ENCODE measurements at regions not wholly inside any gene's neighbourhood (a gene's known extent, or its start where the extent isn't known, plus 50 kb on each side); places are given as distances from the start of the nearest gene placed in this dataset.
"Not testable (repeated sequence)": the region's sequence is repeated elsewhere in the genome, so short reads cannot be mapped to it uniquely, and the experiment has no call there.

DNA sequence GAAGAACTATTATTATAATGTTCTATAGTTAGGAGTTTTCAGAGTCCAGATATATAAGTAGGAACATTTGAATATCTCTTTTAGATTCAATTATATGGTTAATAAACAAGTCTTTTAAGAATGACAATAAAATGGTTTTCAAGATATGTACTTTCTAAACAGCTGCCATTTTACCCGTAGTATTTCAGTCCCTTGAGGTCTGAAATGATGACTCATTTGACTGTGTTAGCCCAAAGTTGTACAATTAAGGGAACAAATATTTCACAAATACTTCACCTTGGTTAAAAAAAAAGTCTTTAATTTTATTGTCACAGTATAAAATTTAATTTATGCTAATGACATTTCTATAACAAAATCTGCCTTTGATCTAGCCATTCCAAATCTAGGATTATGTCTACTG is 91.6 kb upstream of the TANK start:
- no peak for DNase-seq (ENCODE audit: low read depth, low spot score)
- ChIA-PET CTCF (no interaction called here), POLR2A (no interaction called here)
- Histone ChIP-seq H3K27ac (ENCODE audit: low read length) (no peak overlapping the region), H3K36me3 (ENCODE audit: control insufficient read depth, insufficient read depth, low read length) (no peaks in the 10 kb centered on the region), H3K4me3 (ENCODE audit: low read depth in 2 of 2, low read length in 2 of 2) (no peak overlapping the region), H3K27me3 (ENCODE audit: control insufficient read depth, insufficient read depth, low read length) (peaks cover 5% of the 10 kb centered on the region; the same call in 1 of the 2 replicates), H3K9me3 (ENCODE audit: control insufficient read depth, insufficient read depth, low read depth, low read length) (no peaks in the 10 kb centered on the region), H3K4me1 (ENCODE audit: control insufficient read depth, insufficient read depth, low read length) (peaks cover 3% of the 10 kb centered on the region; the same call in 1 of the 2 replicates)
- intact Hi-C loops (cut with micrococcal nuclease; ENCODE audit: unreplicated experiment), result no loop called here
- TF ChIP-seq TCF7L2 (IDR thresholded peaks at IDR 0.05; ENCODE audit: low read depth, low read length) (no peak), SIN3A (IDR thresholded peaks at IDR 0.05; ENCODE audit: borderline replicate concordance, insufficient read depth, low read depth, low read length) (no peak), POLR2AphosphoS5 (IDR thresholded peaks at IDR 0.05; ENCODE audit: low read depth, low read length) (no peak)
- TF ChIP-seq, protein P1, sequence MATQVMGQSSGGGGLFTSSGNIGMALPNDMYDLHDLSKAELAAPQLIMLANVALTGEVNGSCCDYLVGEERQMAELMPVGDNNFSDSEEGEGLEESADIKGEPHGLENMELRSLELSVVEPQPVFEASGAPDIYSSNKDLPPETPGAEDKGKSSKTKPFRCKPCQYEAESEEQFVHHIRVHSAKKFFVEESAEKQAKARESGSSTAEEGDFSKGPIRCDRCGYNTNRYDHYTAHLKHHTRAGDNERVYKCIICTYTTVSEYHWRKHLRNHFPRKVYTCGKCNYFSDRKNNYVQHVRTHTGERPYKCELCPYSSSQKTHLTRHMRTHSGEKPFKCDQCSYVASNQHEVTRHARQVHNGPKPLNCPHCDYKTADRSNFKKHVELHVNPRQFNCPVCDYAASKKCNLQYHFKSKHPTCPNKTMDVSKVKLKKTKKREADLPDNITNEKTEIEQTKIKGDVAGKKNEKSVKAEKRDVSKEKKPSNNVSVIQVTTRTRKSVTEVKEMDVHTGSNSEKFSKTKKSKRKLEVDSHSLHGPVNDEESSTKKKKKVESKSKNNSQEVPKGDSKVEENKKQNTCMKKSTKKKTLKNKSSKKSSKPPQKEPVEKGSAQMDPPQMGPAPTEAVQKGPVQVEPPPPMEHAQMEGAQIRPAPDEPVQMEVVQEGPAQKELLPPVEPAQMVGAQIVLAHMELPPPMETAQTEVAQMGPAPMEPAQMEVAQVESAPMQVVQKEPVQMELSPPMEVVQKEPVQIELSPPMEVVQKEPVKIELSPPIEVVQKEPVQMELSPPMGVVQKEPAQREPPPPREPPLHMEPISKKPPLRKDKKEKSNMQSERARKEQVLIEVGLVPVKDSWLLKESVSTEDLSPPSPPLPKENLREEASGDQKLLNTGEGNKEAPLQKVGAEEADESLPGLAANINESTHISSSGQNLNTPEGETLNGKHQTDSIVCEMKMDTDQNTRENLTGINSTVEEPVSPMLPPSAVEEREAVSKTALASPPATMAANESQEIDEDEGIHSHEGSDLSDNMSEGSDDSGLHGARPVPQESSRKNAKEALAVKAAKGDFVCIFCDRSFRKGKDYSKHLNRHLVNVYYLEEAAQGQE (IDR thresholded peaks at IDR 0.05; ENCODE audit: insufficient read depth in 1 of 2, low read depth in 2 of 2, low read length in 1 of 2), result no peak
- TF ChIP-seq, protein P2, sequence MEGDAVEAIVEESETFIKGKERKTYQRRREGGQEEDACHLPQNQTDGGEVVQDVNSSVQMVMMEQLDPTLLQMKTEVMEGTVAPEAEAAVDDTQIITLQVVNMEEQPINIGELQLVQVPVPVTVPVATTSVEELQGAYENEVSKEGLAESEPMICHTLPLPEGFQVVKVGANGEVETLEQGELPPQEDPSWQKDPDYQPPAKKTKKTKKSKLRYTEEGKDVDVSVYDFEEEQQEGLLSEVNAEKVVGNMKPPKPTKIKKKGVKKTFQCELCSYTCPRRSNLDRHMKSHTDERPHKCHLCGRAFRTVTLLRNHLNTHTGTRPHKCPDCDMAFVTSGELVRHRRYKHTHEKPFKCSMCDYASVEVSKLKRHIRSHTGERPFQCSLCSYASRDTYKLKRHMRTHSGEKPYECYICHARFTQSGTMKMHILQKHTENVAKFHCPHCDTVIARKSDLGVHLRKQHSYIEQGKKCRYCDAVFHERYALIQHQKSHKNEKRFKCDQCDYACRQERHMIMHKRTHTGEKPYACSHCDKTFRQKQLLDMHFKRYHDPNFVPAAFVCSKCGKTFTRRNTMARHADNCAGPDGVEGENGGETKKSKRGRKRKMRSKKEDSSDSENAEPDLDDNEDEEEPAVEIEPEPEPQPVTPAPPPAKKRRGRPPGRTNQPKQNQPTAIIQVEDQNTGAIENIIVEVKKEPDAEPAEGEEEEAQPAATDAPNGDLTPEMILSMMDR (IDR thresholded peaks at IDR 0.05), result no peak
- BruUV-seq (replicated peaks), result no TSS peak
- in situ Hi-C loops (cut with HindIII; ENCODE audit: low pct_unique_long_range_greater_than_20kb, low sequenced_read_pairs), result no loop called here
- no peak for ATAC-seq

DNA sequence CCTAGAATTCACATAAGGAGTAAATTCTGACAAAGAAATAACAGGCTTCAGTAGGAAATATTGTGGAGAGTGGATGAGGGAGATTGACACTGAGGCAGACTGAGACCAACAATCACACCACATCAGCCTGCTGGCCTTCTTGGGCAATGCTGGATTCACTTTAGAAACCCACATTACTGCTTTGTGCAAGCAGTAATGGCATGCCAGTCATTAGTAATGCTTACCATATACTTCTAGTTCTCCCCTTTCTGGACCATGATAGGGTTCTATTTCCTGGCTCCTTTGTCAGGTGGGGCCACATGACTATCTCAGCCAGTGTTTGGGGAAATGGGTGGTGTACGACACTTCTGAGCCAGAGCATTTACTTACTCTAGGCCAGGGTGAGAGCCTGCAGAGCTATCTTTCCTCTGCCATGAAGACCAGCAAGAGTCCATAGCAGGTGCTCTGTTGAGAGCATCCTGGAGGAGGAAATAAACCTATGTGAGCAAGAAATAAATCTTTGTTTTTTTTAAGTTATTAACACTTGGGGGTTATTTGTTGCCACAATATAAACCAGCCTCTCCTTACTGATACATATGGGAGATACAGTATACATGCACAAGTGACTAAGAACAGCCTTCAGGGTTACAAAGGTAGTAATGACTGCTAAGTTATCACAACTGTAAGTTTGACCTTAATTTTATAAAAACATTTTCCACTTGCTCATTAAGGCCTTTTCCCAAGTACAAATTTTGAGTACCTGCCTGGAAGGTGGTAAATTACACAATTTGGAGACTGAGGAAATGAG is 89.3 kb upstream of the TANK start:
- H3K4me1 ChIP-seq (ENCODE audit: control insufficient read depth, insufficient read depth, low read length), result no peaks in the 10 kb centered on the region
- H3K27ac ChIP-seq (ENCODE audit: low read length), result no peak overlapping the region
- H3K27me3 ChIP-seq (ENCODE audit: control insufficient read depth, insufficient read depth, low read length), result peaks cover 5% of the 10 kb centered on the region; the same call in 1 of the 2 replicates
- no peaks in the 10 kb centered on the region for H3K9me3 ChIP-seq (ENCODE audit: control insufficient read depth, insufficient read depth, low read depth, low read length)
- intact Hi-C loops (cut with micrococcal nuclease; ENCODE audit: unreplicated experiment) (no loop called here), in situ Hi-C loops (cut with HindIII; ENCODE audit: low pct_unique_long_range_greater_than_20kb, low sequenced_read_pairs) (no loop called here)
- no peak overlapping the region for H3K4me3 ChIP-seq (ENCODE audit: low read depth in 2 of 2, low read length in 2 of 2)
- no peaks in the 10 kb centered on the region for H3K36me3 ChIP-seq (ENCODE audit: control insufficient read depth, insufficient read depth, low read length)
- ChIA-PET CTCF (no interaction called here), POLR2A (no interaction called here)
- ATAC-seq (no peak), DNase-seq (ENCODE audit: low read depth, low spot score) (no peak)
- TF ChIP-seq, protein P1 (IDR thresholded peaks at IDR 0.05; ENCODE audit: insufficient read depth in 1 of 2, low read depth in 2 of 2, low read length in 1 of 2), result no peak
- TF ChIP-seq POLR2AphosphoS5 (IDR thresholded peaks at IDR 0.05; ENCODE audit: low read depth, low read length) (no peak), TCF7L2 (IDR thresholded peaks at IDR 0.05; ENCODE audit: low read depth, low read length) (no peak), SIN3A (IDR thresholded peaks at IDR 0.05; ENCODE audit: borderline replicate concordance, insufficient read depth, low read depth, low read length) (no peak)
- TF ChIP-seq, protein P2 (IDR thresholded peaks at IDR 0.05), result no peak
- BruUV-seq (replicated peaks), result no TSS peak

DNA sequence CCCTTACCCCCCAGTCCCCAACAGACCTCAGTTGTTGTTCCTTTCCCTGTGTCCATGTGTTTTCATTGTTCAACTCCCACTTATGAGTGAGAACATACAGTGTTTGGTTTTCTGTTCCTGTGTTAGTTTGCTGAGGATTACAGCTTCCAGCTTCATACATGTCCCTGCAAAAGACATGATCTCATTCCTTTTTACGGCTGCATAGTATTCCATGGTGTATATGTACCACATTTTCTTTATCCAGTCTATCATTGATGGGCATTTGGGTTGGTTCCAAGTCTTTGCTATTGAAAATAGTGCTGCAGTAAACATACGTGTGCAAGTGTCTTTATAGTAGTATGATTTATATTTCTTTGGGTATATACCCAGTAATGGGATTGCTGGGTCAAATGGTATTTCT is 87.8 kb upstream of the TANK start:
- H3K27ac ChIP-seq (ENCODE audit: low read length); H3K9me3 ChIP-seq (ENCODE audit: control insufficient read depth, insufficient read depth, low read depth, low read length); POLR2A ChIA-PET; DNase-seq (ENCODE audit: low read depth, low spot score); intact Hi-C loops (cut with micrococcal nuclease; ENCODE audit: unreplicated experiment); CTCF ChIA-PET; H3K27me3 ChIP-seq (ENCODE audit: control insufficient read depth, insufficient read depth, low read length); H3K4me1 ChIP-seq (ENCODE audit: control insufficient read depth, insufficient read depth, low read length); in situ Hi-C loops (cut with HindIII; ENCODE audit: low pct_unique_long_range_greater_than_20kb, low sequenced_read_pairs); H3K36me3 ChIP-seq (ENCODE audit: control insufficient read depth, insufficient read depth, low read length); ATAC-seq; H3K4me3 ChIP-seq (ENCODE audit: low read depth in 2 of 2, low read length in 2 of 2); BruUV-seq (replicated peaks): not testable (repeated sequence)

Measured in Panc1 (cell line).